ENCODE measurements at regions not wholly inside any gene's neighbourhood (a gene's known extent, or its start where the extent isn't known, plus 50 kb on each side); places are given as distances from the start of the nearest gene placed in this dataset.
A peak's percentile ranks its signal among the peaks of the same experiment; 100 is the strongest.
"Not testable (repeated sequence)": the region's sequence is repeated elsewhere in the genome, so short reads cannot be mapped to it uniquely, and the experiment has no call there.

DNA sequence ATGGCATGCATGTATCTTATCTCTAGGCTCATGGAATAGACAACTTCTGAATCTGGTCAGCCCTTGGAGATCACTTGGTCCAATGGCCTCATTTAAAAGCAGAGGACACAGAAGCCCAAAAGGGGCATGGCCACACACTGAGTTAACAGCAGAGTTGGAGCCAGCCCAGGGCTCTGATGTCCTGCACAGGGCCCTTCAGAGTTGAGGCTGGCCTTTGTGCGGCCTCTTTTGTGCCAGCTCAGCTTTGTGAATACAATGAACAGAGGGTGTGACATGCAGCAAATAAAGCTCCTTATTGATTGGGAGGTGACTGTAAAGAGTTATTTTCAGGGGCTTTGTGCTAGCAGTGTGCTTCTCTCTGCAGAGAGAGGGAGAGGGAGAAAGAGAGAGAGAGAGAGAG is 150.1 kb upstream of the STK32A start:
- no peak for DNase-seq

DNA sequence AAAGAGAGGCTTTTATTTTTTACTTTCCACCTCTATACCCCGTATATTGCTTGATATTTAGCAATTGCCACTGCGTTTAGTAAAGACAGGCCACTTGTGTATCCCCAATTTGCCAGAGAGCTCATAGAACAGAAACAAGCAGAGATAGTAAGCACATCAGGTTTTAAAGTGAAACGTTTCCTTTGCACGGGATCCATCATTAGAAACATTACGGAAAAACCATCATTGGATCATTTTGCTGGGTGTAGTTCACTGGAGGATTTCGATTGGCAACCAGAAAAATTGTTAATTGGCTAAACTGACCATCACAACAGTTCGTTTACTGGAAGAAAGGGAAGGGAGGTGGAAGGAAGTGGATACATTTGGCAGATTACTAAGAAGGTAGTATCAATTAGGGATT is 149.4 kb upstream of the STK32A start:
- DNase-seq: no peak

DNA sequence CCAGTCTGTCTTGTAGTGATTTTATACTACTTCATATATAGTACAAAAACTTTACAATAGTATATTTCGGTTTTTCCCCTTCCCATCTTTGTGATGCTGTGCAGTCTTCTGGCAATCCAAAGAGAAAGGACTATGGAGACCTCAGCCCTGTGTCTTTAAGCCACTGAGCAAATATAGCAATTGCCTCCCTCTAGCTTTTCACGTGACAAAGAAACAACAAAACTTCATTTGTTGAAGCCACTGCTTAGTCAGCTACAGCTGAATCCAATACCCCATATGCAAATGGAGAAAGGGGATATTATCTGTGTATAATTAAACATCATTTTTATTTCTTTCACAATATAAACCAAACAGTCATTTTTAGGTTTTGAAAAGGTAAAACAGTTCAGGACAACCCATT is 142.8 kb upstream of the STK32A start:
- DNase-seq: no peak

DNA sequence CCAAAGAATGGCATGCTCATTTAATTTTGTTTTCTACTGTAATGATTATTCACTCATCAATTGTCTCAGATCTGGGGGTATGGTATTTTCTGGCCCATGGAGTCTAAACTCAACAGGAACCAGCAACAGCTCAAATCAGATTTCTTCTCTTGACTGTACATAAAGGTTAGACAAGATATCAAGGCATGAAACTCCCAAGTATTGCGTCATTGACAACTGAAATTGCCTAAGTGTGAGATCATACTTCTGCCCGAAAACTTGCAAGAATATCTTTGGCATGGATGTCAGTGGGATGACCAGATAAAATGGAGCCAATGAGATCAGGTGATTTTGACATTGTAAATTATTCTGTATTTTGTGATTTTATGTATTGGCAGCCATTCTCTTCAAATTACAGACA is 141.7 kb upstream of the STK32A start:
- no peak for DNase-seq

DNA sequence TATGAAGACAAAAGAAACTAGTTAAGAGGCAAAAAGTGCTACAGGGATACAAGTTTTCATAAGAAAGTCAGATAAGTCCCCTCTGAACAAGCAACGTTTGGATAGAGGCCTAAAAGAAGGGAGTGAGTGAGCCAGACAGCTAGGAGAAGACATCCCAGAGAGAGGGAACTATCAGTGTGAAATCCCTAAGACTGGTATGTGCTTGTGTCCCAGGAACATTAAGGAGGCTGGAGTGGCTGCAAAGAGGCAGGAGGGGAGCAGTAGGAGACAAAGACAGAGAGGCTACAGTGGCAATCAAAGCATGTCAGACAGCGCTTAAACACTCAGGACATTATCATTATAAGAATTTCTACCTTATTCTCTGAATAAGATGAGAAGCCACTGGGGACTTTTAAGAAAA is 139.1 kb upstream of the STK32A start:
- no peak for DNase-seq

DNA sequence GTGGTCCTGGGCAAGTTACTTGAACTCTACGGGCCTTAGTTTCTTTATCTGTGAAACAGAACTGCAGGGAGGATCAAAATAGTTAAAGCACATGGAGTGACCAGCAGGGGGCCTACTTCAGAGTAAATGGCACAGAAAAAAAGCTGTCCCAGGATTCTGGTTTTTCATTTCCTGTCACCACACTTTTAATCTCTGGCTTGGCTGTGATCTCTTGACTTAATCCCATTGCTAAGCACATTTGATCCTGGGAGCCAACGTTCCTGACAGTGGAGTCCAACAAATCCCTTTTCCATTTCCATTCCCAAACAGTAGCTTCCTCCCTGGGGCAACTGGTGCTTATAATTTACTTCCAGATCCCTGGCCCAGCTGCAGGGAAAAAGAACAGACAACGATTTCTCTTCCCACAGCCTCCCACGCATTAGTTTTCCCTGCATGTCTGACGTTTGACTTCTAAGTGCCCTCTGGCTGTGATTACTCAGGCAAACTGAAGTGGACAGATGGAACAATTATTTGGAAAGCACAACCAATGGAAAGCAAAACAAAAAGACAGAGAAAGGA is 136.5 kb upstream of the STK32A start:
- DNase-seq: peak; percentile 65

DNA sequence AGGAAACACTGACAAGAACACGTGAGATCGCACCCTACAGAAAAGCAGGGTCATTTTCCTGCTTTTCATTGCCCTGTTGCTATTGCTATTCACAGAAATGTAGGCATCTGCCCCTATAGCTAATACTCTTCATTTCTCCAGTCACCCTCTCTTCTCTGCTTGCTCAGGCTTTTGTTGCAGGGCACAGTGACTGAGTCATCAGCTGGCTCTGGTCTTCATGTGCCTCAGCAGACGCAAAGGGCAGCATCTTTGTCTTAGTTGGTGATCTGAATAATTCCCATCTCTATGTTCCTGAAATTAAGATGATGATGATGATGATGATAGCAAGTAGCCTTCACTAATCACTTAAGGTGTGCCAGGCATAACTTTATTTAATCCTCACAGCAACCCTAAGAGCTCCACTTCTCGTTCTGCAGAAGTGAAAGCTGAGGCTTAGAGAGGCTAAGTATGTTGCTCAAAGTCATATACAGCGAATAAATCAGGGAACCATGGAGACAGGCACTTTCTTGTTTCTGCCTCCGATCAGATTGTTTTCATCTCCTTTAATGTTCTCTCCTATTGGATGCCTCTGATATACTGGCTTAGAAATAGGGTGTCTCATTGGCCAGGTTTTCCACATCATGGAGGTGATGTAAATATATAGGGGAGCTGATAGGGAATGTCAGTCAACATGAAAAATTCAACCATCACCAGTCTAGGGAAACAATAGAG is 133.0 kb upstream of the STK32A start:
- DNase-seq: peak; percentile 2

DNA sequence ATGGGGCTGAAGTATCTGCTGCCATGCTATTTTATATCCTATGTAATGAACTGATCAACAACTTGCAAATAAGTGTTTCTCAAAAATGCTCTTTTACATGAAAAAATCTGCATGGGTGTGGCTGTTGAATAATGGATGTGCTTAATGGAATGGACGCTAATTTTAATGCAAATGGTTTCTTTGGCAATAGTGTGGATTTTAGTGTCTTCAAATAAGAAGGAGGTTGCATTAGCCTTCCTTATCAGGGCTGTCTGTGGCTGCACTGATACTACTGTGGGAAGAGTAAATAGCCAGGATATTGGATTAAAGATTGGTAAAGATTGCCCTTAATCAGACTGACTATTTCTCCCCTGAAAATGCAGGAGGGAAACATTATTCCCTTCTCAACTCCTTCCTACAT is 121.9 kb upstream of the STK32A start:
- DNase-seq: no peak

DNA sequence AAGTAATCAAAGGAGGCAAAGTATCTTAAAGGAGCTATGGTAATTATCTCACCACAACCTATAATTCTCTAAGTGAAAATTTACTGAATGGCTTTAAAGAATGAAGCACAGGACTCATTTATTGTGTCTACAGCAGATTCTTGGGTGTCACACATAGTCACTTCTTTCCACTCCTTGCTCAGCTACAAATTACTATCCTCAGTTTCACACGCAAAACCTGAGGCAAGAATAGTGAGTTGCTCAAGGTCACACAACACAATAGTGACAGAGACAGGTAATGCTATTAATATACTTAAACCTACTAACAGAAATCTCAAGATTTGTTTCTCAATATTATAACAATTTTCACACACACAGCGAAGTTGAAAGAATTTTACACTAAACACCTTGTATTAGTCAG is 120.9 kb upstream of the STK32A start:
- DNase-seq: no peak

DNA sequence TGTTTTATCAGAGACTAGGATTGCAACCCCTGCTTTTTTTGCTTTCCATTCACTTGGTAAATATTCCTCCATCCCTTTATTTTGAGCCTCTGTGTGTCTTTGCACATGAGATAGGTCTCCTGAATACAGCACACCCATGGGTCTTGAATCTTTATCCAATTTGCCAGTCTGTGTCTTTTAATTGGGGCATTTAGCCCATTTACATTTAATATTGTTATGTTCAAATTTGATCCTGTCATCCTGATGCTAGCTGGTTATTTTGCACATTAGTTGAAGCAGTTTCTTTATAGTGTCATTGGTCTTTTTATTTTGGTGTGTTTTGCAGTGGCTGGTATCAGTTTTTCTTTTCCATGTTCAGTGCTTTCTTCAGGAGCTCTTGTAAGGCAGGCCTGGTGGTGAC is 95.1 kb upstream of the STK32A start:
- DNase-seq: not testable (repeated sequence)

DNA sequence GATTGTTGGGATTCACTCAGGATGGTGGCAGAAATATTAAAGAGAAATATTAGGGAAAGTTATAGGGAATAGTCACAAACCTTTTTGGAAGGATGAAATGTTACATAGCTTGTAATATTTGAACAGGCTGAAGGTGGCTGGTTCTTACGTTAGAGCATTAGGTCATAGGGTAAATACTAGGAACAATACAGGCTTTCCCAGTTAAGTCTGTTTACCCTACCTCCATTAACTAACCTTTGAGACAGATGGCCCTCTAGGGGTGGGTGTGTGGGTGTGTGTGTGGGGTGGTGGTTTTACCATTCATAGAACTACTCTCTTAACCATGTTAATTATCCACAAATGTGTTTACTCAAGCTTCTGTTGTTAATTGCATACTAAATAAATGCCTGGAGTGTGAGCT is 94.3 kb upstream of the STK32A start:
- peak; percentile 83 for DNase-seq

DNA sequence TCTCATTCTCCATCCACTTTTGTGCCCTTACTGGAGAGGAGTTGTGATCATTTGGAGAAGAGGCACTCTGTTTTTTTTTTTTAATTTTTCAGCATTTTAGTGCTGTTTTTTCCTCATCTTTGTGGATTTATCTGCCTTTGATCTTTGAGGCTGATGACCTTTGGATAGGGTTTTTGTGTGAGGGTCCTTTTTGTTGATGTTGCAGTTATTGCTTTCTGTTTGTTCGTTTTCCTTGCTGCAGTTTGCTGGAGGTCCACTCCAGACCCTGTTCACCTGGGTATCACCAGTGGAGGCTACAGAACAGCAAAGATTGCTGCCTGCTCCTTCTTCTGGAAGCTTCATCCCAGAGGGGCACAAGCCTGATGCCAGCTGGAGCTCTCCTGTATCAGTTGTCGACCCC is 93.2 kb upstream of the STK32A start:
- DNase-seq: not testable (repeated sequence)

DNA sequence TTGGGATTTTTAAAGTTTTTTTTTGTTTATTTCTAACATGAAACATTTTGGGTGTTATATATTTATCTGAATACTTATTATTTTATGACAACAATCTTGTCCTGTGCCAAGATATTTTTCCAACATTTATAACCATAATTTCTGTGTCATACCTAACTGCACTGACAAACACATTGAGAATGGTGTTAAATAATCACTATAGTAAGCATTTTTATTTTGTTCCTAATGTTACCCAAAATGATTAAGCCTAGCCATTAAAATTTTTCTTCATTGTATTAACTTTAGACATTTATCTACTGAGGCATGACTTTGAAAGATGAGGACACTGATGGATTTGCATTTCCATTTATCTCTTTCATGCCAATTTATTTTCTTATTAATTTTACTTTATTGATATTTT is 91.6 kb upstream of the STK32A start:
- no peak for DNase-seq

DNA sequence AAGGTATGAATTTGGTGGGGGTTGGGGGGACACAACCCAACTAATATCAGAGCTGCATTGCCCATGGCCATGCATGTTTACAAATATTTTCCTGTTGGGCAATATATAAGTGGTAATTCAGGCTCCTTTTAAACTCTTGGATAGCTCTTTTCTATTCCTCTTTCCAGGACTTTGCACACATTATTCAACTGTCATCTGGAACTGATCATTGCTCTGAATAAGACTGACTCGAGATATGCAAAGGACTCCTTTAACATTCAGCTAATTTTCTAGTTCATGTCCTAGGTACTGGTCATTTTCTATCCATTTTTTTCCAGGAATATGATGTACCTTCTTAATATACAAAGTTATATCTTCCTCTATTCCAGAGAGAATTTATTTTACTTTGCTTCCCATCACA is 89.5 kb upstream of the STK32A start:
- DNase-seq: no peak

DNA sequence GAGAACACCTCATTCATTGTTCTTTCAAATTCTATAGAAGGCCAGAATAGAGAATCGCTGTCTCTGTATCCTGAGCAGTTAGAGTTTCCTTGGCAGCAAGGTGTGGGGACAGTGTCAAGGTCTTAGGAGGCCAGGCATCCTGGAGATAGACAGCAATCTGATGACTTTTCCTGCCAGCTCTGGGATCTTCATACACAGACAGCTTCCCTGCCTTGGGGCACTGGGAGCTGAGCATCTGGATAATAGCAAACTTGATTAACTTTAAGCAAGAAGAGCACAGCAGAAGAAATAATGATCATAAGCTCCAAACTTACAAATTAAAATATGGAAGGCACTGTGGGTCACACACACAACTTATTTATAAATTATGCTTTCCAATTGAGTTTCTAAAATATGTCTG is 86.1 kb upstream of the STK32A start:
- no peak for DNase-seq

DNA sequence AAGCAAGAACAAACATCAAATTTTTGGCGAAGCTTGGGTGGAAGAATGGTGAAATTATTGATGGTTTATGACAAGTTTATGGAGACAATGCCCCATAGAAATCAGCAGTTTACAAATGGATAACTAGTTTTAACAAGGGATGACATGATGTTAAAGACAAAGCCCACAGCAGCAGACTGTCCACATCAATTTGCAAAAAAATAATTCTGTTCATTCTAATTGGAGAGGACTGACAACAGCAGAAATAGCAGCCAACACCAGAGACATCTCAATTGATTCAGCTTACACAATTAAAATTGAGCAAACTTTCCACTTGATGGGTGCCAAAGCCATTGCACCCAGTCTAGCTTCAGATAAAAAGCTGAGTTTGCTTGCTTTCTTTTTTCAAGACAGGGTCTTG is 82.7 kb upstream of the STK32A start:
- no peak for DNase-seq

DNA sequence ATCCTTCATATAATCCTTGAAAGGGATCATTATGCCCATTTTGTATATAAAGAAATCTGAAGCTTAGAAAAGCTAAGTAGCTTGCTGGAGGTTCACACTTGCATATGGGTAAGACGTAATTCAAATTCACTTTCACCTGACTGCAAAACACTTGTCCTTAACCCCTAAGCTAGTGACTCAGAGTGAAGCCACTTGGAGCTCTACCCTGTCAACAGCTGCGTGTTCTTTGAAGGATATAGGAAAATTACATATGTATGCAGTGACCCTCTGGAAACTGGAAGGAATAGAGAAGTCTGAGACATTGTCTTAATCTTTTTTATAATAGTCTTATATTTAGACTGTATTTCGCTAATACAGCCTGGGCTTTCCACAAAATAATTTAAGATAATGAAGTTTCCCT is 80.0 kb upstream of the STK32A start:
- DNase-seq: no peak

DNA sequence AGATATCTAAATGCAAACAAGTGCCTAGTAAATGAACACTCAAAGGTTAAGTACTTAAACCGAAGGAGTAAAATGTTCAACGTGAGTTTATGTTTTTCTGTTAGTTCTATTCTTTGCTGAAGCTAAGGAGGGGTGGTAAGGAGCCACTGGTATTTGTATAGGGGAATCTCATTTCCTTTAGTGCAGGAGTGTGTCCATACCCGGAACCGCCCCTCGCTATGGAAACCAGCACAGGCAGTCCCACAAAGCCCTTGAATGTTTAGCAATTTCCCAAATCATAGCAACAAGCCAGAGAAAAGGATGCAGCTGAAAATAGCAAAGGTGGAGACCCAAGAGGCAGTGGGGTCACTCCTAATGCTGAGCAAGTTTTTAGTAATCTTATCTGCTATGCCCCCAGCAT is 78.8 kb upstream of the STK32A start:
- no peak for DNase-seq

DNA sequence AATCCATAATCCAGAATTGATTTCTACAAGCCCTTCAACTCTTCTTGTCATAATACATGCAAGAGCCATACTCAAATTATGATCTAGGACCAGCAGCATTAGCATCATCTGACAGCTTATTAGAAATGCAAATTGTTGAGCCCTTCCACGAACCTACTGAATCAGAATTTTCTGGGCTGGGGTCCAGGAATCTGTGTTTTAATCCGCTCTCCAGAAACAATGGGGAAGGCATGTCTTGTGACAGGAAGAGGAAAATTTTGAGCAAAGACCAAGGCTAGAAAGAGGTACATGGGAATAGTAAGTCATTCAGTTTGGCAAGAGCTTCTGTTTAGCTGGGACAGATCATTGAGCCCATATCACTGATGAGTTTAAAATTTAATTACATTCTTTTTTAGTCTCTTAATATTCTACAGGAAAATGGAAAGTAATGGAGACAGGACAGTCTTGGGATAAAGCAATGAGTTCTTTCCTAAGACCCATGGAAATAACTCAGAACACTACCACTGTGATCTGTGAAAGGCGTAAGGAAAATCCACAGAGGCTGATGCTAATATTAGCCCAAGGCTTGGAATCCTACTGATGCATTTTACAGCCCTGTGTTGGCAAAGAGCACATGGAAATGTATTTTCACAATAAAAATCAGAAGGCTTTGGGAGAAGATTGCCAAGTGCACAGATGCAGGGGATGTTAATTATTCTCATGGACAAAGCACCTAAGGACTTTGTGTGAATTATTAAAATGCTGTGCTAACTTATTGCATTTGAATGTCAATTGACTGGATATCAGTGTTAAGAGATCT is 73.7 kb upstream of the STK32A start:
- no peak for DNase-seq

DNA sequence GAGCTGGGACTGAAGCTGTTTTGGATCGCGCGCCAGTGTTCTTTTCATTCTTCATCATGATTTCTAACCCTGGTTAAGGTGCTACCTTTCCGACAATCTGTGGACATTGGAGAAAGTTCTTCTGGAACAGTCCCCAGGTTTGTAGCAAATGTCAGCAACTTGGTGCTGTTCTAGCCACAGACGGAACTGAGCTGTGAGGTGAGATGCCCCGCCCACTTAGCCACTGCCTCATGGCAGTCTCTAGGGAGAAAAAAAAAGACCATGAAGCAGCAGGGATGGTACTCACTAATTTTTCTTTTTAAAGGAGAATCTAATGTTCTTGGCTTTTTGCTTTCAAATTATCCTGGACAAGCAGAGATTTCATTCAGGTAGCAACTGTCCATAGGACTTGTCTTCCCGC is 72.1 kb upstream of the STK32A start:
- DNase-seq: no peak

DNA sequence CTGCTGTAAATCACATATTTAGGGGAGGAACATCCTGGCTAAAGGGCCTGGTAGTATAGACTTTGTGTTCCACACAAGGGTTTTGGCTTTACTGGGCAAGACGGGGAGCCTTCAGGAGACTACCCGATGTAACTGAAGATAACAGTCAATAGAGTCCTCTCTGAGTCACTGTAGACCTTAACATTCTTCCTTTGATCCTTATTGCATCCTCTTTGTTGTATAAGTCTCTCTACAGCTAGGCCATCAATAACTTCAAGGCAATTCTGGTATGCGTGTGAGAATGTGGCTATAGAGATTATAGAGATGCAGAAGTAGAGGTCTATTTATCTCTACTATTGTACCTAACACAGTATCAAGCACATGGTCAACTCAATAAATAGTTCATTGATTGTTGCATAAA is 67.3 kb upstream of the STK32A start:
- no peak for DNase-seq

DNA sequence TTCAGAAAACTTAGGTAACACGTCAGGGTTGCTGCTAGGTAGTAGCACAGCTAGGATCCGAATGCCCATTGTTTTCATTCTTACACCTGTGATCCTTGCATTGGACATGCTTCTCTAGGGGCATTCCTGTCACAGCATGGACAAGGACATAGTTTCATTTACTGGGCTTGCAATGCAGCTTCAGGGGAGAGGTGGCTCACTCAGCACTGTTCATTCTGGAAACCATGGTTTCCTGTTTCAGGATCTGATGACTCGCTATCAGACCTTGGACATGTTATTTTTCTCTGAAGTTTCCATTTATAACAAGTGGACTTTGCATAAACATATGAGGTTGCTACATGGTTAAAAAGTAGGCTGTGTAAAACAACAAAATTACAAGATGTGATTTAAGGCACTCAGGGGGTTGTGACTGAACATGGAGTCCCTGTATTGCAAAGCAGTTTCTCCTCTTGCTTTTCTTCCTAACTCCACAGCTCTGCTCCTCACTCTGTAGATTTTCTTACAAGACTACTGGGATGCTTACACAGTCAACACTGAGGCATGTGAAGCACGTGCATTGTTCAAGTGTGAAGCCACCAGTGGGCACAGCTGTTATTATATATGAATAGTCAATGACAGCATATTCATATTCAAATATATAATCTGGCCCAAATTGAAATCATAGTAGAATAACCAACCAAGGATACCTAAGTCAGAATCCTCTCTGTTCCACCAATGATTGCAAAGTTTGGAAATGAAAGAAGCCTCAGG is 66.1 kb upstream of the STK32A start:
- DNase-seq: no peak

DNA sequence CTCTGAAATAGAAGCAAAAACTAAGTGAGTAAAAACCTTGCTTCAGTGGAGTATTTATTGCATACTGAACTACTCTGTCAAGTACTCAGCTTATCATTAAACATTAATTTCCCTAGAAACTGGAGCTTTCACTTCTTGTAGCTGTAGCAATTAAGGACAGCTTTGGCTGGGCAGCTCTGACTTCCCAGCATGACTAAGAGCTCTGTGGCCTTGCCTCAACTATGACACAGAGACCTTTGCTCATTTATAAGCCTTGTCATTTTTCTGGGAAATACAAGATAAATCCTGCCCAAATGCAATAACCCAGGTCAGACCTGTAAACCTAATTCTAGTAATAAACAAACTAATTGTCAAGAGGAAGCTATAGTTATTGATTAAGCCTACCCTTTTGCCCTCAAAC is 65.4 kb upstream of the STK32A start:
- DNase-seq: no peak

DNA sequence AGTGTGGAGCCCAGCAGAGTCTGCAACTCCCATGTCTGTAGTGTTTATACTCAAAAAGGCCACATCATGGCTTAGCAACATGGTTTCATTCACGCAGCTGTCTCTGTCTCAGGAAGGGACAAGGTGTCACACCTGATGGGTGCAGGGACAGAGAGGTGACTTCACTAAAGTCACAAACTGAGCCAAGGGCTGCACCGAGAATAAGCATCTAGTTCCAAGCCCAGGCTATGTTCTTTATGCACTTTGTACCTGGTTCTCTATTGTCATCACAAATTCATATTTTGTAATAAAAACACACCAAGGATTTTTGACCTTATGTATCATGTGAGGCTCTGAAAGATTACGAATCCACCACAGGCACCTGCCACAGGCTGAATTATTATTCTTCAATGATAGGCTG is 64.9 kb upstream of the STK32A start:
- no peak for DNase-seq
